Heart right ventricle (tissue), 16 donors: ENCODE measurements at regions not wholly inside any gene's neighbourhood (a gene's known extent, or its start where the extent isn't known, plus 50 kb on each side); places are given as distances from the start of the nearest gene placed in this dataset.
"Not testable (repeated sequence)": the region's sequence is repeated elsewhere in the genome, so short reads cannot be mapped to it uniquely, and the experiment has no call there.

ENCODE experiments used
- ATAC-seq, 8 donors: fragments of 200-7000 bp; cut with Tn5 transposase; one replicate each; pipeline ENCODE4 v1.9.1; 2020; ENCODE audit warnings: mild to moderate bottlenecking in 8 of 8, moderate library complexity in 8 of 8, moderate number of reproducible peaks in 1 of 8
- DNase-seq, 2 donors: peaks; one replicate each; pipeline ENCODE4 v3.0.0-alpha.2; 2020
- H3K27ac ChIP-seq, 10 donors: fragments of 200-600 bp; sonication (generic) in 2 of 10; one replicate each; pipeline versions ENCODE4 v1.5.0 to v1.8.0; 2020 to 2022; ENCODE audit warnings: mild to moderate bottlenecking in 3 of 10
- H3K27me3 ChIP-seq, 7 donors: fragments of 200-600 bp; one replicate each; pipeline ENCODE4 v1.8.0; 2021 to 2022; ENCODE audit warnings: mild to moderate bottlenecking in 2 of 7
- H3K36me3 ChIP-seq, 9 donors: fragments of 200-600 bp; sonication (generic) in 1 of 9; one replicate each; pipeline versions ENCODE4 v1.5.0 to v1.8.0; 2020 to 2022; ENCODE audit warnings: mild to moderate bottlenecking in 2 of 9
- H3K4me1 ChIP-seq, 9 donors: fragments of 200-600 bp; sonication (generic) in 1 of 9; one replicate each; pipeline versions ENCODE4 v1.5.0 to v1.8.0; 2020 to 2022; ENCODE audit warnings: mild to moderate bottlenecking in 4 of 9
- H3K4me3 ChIP-seq, 10 donors: fragments of 200-600 bp; sonication (generic) in 2 of 10; one replicate each; pipeline versions ENCODE4 v1.5.0 to v1.8.0; 2020 to 2022; ENCODE audit warnings: mild to moderate bottlenecking in 7 of 10, moderate library complexity in 2 of 10
- H3K9me3 ChIP-seq, 11 donors: fragments of 200-600 bp in 10 of 11; sonication (generic) in 2 of 11; one replicate each; pipeline versions ENCODE4 v1.5.0 to v1.8.0; 2013 to 2022; ENCODE audit warnings: mild to moderate bottlenecking in 2 of 11, control low read depth in 1 of 11, moderate library complexity in 1 of 11
- WGBS, 2 donors: extraction: QIAGEN DNeasy Blood & Tissue Kit; methylation state at CpG; one replicate each; pipeline ENCODE4 v1.1.7; 2013; ENCODE audit warnings: inconsistent platforms in 1 of 2; 5-methylcytosine and 5-hydroxymethylcytosine counted together
- intact Hi-C, 10 donors: fragments of 100-400 bp; cut with DNase I; formaldehyde crosslinking; loops; one replicate each; pipeline versions ENCODE4 v1.11.1 to v1.14.2; 2022
- TF ChIP-seq, protein P1 (sequence below), 9 donors: fragments of 200-600 bp; sonication (generic) in 2 of 9; IDR thresholded peaks; one replicate each; pipeline versions ENCODE4 v1.5.0 to v1.8.0; 2021 to 2022; ENCODE audit warnings: antibody characterized with exemption in 9 of 9, mild to moderate bottlenecking in 5 of 9, moderate library complexity in 1 of 9
- donor health status: Arrhythmogenic right ventricular cardiomyopathy.
- donor health status: ischemic (EF 13 %, LVEDD 7.1; RV severe dilation, severe dysfunction).
- donor health status: healthy with polysubstance abuse.
- donor health status: DM: no; HTN: yes; CAD: no.
- donor health status: DM: no; HTN: no; CAD: no.
- donor health status: ischemic (EF 25% LVEDD 6.9; RV normal size, moderate dysfunction).
- donor health status: ischemic (EF 25% LVEDD 5.7; RV mildly dilated, moderate dysfunction).
- donor health status: healthy.
- donor health status: DM: yes; HTN: yes; CAD: no.
- donor health status: Ischemic cardiomyopathy.
- donor health status: ischemic (EF 35%, LVEDD 5.7; RV mildly dilated, moderate dysfunction).
- donor health status: nonischemic (EF 11% LVEDD 7.7; RV severe dilation, severe dysfunction).
- donor health status: DM: yes; HTN: yes; CAD: no.
- donor health status: PGD.
- donor health status: ischemic (EF 29% LVEDD 5.4; RV normal size, mild dysfunction).
- donor health status: nonischemic (EF 23%, LVEDD 6.1; RV moderate dilation, normal function).

DNA sequence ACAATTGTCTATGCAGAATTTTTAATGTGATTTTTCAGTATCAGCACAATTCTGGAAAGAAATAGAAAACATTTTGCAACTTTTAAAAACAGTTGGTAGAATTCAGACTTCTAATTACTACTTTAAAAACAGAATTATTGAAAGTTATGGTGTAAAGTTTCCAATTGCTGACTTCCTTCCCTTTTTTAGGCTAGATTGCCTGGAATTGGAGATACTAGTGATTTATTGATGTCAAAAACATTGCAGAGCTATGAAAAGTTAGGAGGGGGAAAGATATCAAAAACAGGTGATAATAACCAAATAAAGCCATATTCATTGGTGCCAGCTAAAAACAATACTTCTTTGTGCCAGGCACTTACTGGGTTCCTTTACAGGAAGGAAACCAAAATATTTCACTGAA lies 485.5 kb downstream of the TMEM135 start:
- ATAC-seq = no peak
- DNase-seq = no peak
- Histone ChIP-seq H3K36me3 (no peaks in the 10 kb centered on the region), H3K4me3 (no peak overlapping the region), H3K27me3 (no peaks in the 10 kb centered on the region), H3K27ac (no peak overlapping the region), H3K9me3 (peaks cover 0 to 18% (median 0%) of the 10 kb centered on the region in 11 donors), H3K4me1 (no peaks in the 10 kb centered on the region)
- intact Hi-C loops = no loop called here
- TF ChIP-seq, protein P1, sequence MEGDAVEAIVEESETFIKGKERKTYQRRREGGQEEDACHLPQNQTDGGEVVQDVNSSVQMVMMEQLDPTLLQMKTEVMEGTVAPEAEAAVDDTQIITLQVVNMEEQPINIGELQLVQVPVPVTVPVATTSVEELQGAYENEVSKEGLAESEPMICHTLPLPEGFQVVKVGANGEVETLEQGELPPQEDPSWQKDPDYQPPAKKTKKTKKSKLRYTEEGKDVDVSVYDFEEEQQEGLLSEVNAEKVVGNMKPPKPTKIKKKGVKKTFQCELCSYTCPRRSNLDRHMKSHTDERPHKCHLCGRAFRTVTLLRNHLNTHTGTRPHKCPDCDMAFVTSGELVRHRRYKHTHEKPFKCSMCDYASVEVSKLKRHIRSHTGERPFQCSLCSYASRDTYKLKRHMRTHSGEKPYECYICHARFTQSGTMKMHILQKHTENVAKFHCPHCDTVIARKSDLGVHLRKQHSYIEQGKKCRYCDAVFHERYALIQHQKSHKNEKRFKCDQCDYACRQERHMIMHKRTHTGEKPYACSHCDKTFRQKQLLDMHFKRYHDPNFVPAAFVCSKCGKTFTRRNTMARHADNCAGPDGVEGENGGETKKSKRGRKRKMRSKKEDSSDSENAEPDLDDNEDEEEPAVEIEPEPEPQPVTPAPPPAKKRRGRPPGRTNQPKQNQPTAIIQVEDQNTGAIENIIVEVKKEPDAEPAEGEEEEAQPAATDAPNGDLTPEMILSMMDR (IDR thresholded peaks at IDR 0.05) = no peak

DNA sequence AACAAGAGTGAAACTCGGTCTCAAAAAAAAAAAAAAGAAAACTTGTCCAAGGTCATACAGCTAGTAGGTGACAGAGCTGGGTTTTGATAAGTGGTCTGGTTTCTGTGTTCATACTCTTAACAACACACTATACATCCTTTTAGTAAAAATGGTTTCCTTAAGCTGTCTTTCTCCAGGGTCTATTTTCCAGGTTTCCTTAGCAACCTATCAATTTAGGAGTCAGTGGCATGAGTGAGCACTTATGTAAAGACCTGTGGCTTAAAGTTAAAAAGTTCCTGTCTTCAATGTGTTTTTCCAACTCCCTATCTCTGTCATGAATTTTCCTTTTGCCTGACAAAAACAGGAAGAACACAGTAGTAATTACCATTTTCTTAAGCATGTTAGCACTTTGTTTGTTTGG lies 480.5 kb downstream of the TMEM135 start:
- Histone ChIP-seq H3K9me3 (peaks cover 0 to 2% (median 0%) of the 10 kb centered on the region in 11 donors), H3K27me3 (no peaks in the 10 kb centered on the region), H3K4me1 (no peaks in the 10 kb centered on the region), H3K4me3 (no peak overlapping the region), H3K36me3 (no peaks in the 10 kb centered on the region), H3K27ac (no peak overlapping the region)
- 69% methylated on average over 1 of the region's 1 CpG; no CpG with 5 or more reads in 1 of the 2 donors for WGBS, 2 donors
- DNase-seq = no peak
- TF ChIP-seq, protein P1 (IDR thresholded peaks at IDR 0.05) = no peak
- no peak for ATAC-seq
- intact Hi-C loops = no loop called here

DNA sequence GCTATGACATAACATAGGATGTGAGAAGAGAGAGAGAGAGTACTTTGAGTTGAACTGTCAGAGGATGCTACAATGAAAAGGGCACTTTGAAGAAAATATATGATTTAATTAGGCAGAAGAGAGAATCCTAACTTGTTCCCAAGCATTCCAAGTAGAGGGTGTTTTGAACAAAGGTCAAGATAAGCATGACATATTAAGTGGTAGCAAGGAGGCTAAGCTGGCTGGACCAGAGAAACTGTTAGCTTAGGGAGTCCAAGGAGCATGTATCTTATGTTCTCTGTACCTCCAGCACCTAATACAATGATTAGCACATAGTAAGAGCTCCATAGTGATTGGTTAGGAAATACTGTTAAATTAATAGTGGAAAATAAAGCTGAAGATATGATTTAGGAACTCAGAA lies 479.6 kb downstream of the TMEM135 start:
- DNase-seq (no peak), ATAC-seq (no peak)
- H3K36me3 ChIP-seq = no peaks in the 10 kb centered on the region
- H3K27ac ChIP-seq = no peak overlapping the region
- TF ChIP-seq, protein P1 (IDR thresholded peaks at IDR 0.05) = no peak
- intact Hi-C loops = no loop called here
- no peaks in the 10 kb centered on the region for H3K4me1 ChIP-seq
- H3K27me3 ChIP-seq = no peaks in the 10 kb centered on the region
- H3K9me3 ChIP-seq = no peaks in the 10 kb centered on the region
- no peak overlapping the region for H3K4me3 ChIP-seq

DNA sequence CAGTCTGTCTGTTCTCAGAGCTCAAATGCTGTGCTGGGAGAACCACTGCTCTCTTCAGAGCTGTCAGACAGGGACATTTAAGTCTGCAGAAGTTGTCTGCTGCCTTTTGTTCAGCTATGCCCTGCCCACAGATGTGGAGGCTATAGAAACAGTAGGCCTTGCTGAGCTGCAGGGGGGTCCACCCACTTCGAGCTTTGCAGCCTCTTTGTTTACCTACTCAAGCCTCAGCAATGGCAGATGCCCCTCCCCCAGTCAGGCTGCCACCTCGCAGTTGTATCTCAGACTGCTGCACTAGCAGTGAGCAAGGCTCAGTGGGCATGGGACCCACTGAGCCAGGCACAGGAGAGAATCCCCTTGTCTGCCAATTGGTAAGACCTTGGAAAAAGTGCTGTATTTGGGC lies 470.0 kb downstream of the TMEM135 start:
- H3K4me3 ChIP-seq, DNase-seq, H3K36me3 ChIP-seq, H3K9me3 ChIP-seq, ATAC-seq, H3K27ac ChIP-seq, H3K27me3 ChIP-seq, H3K4me1 ChIP-seq, intact Hi-C loops: not testable (repeated sequence)
- WGBS, 2 donors = 23 to 25% methylated on average over 2 of the region's 2 CpGs

DNA sequence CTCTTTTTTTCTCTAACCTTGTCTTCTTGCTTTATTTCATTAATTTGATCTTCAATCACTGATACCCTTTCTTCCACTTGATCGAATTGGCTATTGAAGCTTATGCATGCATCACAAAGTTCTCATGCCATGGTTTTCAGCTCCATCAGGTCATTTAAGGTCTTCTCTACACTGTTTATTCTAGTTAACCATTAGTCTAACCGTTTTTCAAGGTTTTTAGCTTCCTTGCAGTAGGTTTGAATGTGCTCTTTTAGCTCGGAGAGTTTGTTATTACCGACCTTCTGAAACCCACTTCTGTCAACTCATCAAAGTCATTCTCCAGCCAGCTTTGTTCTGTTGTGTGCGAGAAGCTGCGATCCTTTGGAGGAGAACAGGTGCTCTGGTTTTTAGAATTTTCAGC lies 469.2 kb downstream of the TMEM135 start:
- DNase-seq, ATAC-seq, H3K36me3 ChIP-seq, H3K27ac ChIP-seq, H3K4me3 ChIP-seq, intact Hi-C loops, H3K4me1 ChIP-seq, H3K27me3 ChIP-seq: not testable (repeated sequence)
- WGBS, 2 donors = 87 to 89% methylated on average over 6 of the region's 6 CpGs
- H3K9me3 ChIP-seq = peaks cover 0 to 14% (median 0%) of the 10 kb centered on the region in 11 donors

DNA sequence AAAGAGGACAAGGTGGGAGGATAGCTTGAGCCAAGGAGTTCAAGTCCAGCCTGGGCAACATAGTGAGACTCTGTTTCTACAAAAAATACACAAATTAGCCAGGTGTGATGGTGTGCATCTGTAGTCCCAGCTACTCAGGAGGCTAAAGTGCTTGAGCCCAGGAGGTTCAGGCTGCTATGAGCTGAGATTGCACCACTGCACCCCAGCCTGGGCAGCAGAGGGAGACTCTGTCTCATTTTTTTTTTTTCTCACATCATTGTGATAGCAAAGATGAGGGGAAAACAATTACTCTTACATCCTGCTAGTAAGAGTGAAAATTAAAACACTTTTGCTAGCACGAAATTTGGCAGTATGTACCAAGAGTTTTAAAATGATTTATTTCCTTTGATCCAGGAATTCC lies 463.7 kb downstream of the TMEM135 start:
- ATAC-seq = no peak
- WGBS, 2 donors = 62 to 76% methylated on average over 1 of the region's 1 CpG
- H3K27me3 ChIP-seq = no peaks in the 10 kb centered on the region
- TF ChIP-seq, protein P1 (IDR thresholded peaks at IDR 0.05) = no peak
- H3K36me3 ChIP-seq = no peaks in the 10 kb centered on the region
- H3K9me3 ChIP-seq = peaks cover 0 to 20% (median 0%) of the 10 kb centered on the region in 11 donors
- no peak overlapping the region for H3K4me3 ChIP-seq
- no peak for DNase-seq
- no peak overlapping the region for H3K27ac ChIP-seq
- no peaks in the 10 kb centered on the region for H3K4me1 ChIP-seq
- intact Hi-C loops = no loop called here

DNA sequence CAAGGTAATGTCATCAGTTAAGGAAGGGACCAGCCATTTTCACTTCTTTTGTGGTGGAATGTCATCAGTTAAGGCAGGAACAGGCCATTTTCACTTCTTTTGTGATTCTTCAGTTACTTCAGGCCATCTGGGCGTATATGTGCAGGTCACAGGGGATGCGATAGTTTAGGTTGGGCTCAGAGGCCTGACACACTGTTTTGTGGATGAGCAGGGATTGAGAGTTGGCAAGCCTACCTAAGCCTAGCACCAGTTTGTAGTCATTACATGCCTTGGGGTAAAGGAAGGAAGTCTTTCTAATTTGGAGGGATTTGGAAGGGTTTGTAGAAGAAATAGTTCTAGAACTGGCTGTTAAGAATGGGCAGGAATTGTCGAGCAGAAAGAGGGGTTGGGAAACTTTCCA lies 457.2 kb downstream of the TMEM135 start:
- not testable (repeated sequence) for DNase-seq, H3K27me3 ChIP-seq, ATAC-seq, H3K27ac ChIP-seq, H3K4me3 ChIP-seq, H3K4me1 ChIP-seq, H3K36me3 ChIP-seq, H3K9me3 ChIP-seq
- intact Hi-C loops = loop anchor here in 1 of 10 donors (10.0 kb wide), 1 partner anchor 1060 kb away; no protein-coding TSS in a partner anchor
- 85 to 91% methylated on average over 3 of the region's 3 CpGs for WGBS, 2 donors

DNA sequence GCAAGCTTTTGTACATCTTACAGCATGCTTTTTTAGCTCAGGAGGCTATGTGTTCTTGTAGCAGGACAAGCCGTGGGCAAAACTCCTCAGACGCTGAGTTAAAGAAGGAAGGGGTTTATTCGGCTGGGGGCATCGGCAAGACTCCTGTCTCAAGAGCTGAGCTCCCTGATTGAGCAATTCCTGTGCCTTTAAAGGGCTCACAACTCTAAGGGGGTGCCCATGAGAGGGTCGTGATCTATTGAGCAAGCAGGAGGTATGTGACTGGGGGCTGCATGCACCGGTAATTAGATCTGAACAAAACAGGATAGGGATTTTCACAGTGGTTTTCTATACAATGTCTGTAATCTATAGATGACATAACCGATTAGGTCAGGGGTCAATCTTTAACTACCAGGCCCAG lies 456.3 kb downstream of the TMEM135 start:
- H3K27me3 ChIP-seq, H3K9me3 ChIP-seq, H3K27ac ChIP-seq, H3K4me3 ChIP-seq, H3K36me3 ChIP-seq, H3K4me1 ChIP-seq, ATAC-seq, DNase-seq: not testable (repeated sequence)
- WGBS, 2 donors = 66 to 72% methylated on average over 7 of the region's 7 CpGs
- intact Hi-C loops = loop anchor here in 1 of 10 donors (10.0 kb wide), 1 partner anchor 1061 kb away; no protein-coding TSS in a partner anchor
